Natural killer cell (primary cell): ENCODE measurements at regions not wholly inside any gene's neighbourhood (a gene's known extent, or its start where the extent isn't known, plus 50 kb on each side); places are given as distances from the start of the nearest gene placed in this dataset.

ENCODE experiments used
- ATAC-seq, 3 donors: fragments of 150-1000 bp in 2 of 3; fragments of 200-7000 bp in 1 of 3; cut with Tn5 transposase; 1 replicate in 1 of 3; 2 replicates in 2 of 3; pipeline ENCODE4 v1.10.0; 2021; ENCODE audit warnings: mild to moderate bottlenecking in 2 of 3, moderate library complexity in 2 of 3
- DNase-seq, 2 donors: peaks; one replicate each; pipeline versions ENCODE4 v3.0.0 to v3.0.0-alpha.2; 2013 to 2021; ENCODE audit warnings: mixed read lengths in 1 of 2
- H3K27ac ChIP-seq: one replicate; pipeline ENCODE4 v1.5.1; 2013; ENCODE audit warnings: mild to moderate bottlenecking, low read length
- H3K27me3 ChIP-seq: one replicate; pipeline ENCODE4 v1.6.1; 2013; ENCODE audit warnings: low read length; ENCODE audit not compliant: control insufficient read depth, insufficient read depth
- H3K36me3 ChIP-seq: one replicate; pipeline ENCODE4 v1.6.1; 2013; ENCODE audit warnings: low read length; ENCODE audit not compliant: control insufficient read depth, insufficient read depth
- H3K4me1 ChIP-seq: one replicate; pipeline ENCODE4 v1.6.1; 2013; ENCODE audit warnings: low read length; ENCODE audit not compliant: control insufficient read depth, insufficient read depth
- H3K4me3 ChIP-seq: one replicate; pipeline ENCODE4 v1.5.1; 2013; ENCODE audit warnings: low read length
- H3K9me3 ChIP-seq: one replicate; pipeline ENCODE4 v1.6.1; 2013; ENCODE audit warnings: low read length; ENCODE audit not compliant: control insufficient read depth, insufficient read depth
- H3K27ac Mint-ChIP-seq, 2 donors: one replicate each; pipeline ENCODE4 v1.8.0; 2022; ENCODE audit warnings: mild to moderate bottlenecking in 2 of 2, mixed read lengths in 2 of 2, moderate library complexity in 1 of 2
- H3K27me3 Mint-ChIP-seq, 2 donors: one replicate each; pipeline ENCODE4 v1.8.0; 2022; ENCODE audit warnings: low read depth in 2 of 2, mixed read lengths in 2 of 2
- H3K36me3 Mint-ChIP-seq: one replicate; pipeline ENCODE4 v1.8.0; 2022; ENCODE audit warnings: mixed read lengths
- H3K4me1 Mint-ChIP-seq, 2 donors: one replicate each; pipeline ENCODE4 v1.8.0; 2022; ENCODE audit warnings: mixed read lengths in 2 of 2
- H3K4me3 Mint-ChIP-seq: one replicate; pipeline ENCODE4 v1.8.0; 2022; ENCODE audit warnings: mild to moderate bottlenecking, moderate library complexity, mixed read lengths
- H3K9me3 Mint-ChIP-seq, 2 donors: one replicate each; pipeline ENCODE4 v1.8.0; 2022; ENCODE audit warnings: mixed read lengths in 2 of 2
- CTCF ChIP-seq: fragments of 200-600 bp; IDR thresholded peaks from one replicate; pipeline ENCODE4 v1.8.0; 2022; ENCODE audit warnings: antibody characterized with exemption
- WGBS: methylation state at CpG from one replicate; pipeline ENCODE4 v1.1.7; 2013; ENCODE audit warnings: missing lambda C conversion rate; ENCODE audit not compliant: insufficient coverage; 5-methylcytosine and 5-hydroxymethylcytosine counted together
- intact Hi-C: fragments of 100-400 bp; cut with micrococcal nuclease; formaldehyde crosslinking; loops from one replicate; pipeline ENCODE4 v1.14.2; 2022

- DNase-seq = no peak
- Mint-ChIP-seq H3K9me3 (peaks cover 14 to 20% of the 10 kb centered on the region in 2 donors), H3K36me3 (peaks cover 11% of the 10 kb centered on the region), H3K27me3 (no peaks in the 10 kb centered on the region), H3K27ac (no peak overlapping the region), H3K4me1 (no peaks in the 10 kb centered on the region), H3K4me3 (no peak overlapping the region)
- no peaks in the 10 kb centered on the region for H3K36me3 ChIP-seq
- no peaks in the 10 kb centered on the region for H3K27me3 ChIP-seq
- 64% methylated on average over 7 of the region's 7 CpGs for WGBS
- H3K9me3 ChIP-seq = peaks cover 9% of the 10 kb centered on the region
- H3K27ac ChIP-seq = no peak overlapping the region
- H3K4me1 ChIP-seq = no peaks in the 10 kb centered on the region
- intact Hi-C loops = no loop called here
- no peak for ATAC-seq
- no peak for TF ChIP-seq CTCF
- no peak overlapping the region for H3K4me3 ChIP-seq
These were observed 778.3 kb downstream of the KCNJ18 start for GRCh38 chr17:22470411-22471175.

GRCh38 chr17:22484826-22485225, 792.5 kb downstream of the KCNJ18 start:
- Histone ChIP-seq H3K27ac (no peak overlapping the region), H3K27me3 (no peaks in the 10 kb centered on the region), H3K4me1 (no peaks in the 10 kb centered on the region), H3K9me3 (peaks cover 40% of the 10 kb centered on the region), H3K36me3 (no peaks in the 10 kb centered on the region), H3K4me3 (no peak overlapping the region)
- Mint-ChIP-seq H3K27ac (no peak overlapping the region), H3K36me3 (peaks cover 20% of the 10 kb centered on the region), H3K27me3 (no peaks in the 10 kb centered on the region), H3K4me1 (no peaks in the 10 kb centered on the region), H3K9me3 (peaks cover 13 to 35% of the 10 kb centered on the region in 2 donors), H3K4me3 (no peak overlapping the region)
- ATAC-seq (no peak), DNase-seq (no peak)
- no peak for TF ChIP-seq CTCF
- intact Hi-C loops = no loop called here
- 74% methylated on average over 3 of the region's 3 CpGs for WGBS

DNA sequence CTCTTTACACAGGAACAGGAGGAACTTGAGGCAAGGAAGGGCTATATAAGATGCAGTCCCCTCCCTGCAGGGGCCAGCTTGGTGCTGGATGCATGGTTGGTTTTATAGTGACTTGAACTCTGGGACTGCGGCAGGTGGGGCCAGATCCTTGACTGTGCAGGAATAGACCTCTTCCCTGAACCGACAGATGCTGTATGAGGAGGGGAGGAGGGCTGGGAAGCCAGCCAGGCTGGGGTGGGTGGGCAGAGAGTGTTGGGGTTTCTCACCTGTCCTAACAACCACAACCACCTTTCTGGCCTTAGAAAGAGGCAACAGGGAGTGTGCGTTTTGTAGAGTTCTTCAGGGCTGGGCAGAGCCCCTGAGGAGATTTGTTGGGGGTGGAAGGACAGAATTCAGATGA, 798.1 kb downstream of the KCNJ18 start:
- DNase-seq (no peak), ATAC-seq (no peak)
- no peaks in the 10 kb centered on the region for H3K4me1 Mint-ChIP-seq
- Histone ChIP-seq H3K9me3 (peaks cover 47% of the 10 kb centered on the region), H3K4me3 (no peak overlapping the region), H3K4me1 (no peaks in the 10 kb centered on the region), H3K27me3 (no peaks in the 10 kb centered on the region), H3K36me3 (no peaks in the 10 kb centered on the region), H3K27ac (no peak overlapping the region)
- peaks cover 14 to 25% of the 10 kb centered on the region in 2 donors for H3K9me3 Mint-ChIP-seq
- peaks cover 11% of the 10 kb centered on the region for H3K36me3 Mint-ChIP-seq
- WGBS = 72% methylated on average over 3 of the region's 3 CpGs
- no peak overlapping the region for H3K27ac Mint-ChIP-seq
- H3K4me3 Mint-ChIP-seq = no peak overlapping the region
- intact Hi-C loops = no loop called here
- no peaks in the 10 kb centered on the region for H3K27me3 Mint-ChIP-seq
- no peak for TF ChIP-seq CTCF

DNA sequence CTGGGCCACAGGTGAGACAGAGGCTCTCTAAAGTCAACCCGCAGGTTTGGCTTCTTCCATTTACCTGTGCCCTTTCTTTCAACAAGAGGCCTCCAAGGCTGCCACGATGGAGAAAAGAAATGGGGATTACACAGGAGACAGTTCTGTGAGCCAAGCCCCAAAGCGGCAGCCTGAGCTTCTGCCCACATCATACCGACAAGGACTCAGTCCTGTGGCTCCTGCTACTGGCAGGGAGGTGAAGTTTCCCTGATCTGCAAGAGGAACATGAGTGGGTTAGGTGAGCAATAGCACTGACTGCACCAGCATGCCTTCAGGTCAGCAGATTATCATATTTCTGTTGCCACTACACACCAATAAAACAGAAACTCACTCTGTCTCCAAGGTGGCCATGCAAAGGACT, 800.0 kb downstream of the KCNJ18 start:
- Histone ChIP-seq H3K4me1 (no peaks in the 10 kb centered on the region), H3K9me3 (peaks cover 50% of the 10 kb centered on the region), H3K27ac (no peak overlapping the region), H3K27me3 (no peaks in the 10 kb centered on the region), H3K36me3 (no peaks in the 10 kb centered on the region), H3K4me3 (no peak overlapping the region)
- no peak overlapping the region for H3K4me3 Mint-ChIP-seq
- WGBS = 62% methylated on average over 4 of the region's 4 CpGs
- no peak for DNase-seq
- no peak for ATAC-seq
- no peak overlapping the region for H3K27ac Mint-ChIP-seq
- intact Hi-C loops = no loop called here
- peaks cover 15 to 21% of the 10 kb centered on the region in 2 donors for H3K9me3 Mint-ChIP-seq
- TF ChIP-seq CTCF = no peak
- H3K36me3 Mint-ChIP-seq = no peaks in the 10 kb centered on the region
- no peaks in the 10 kb centered on the region for H3K4me1 Mint-ChIP-seq
- H3K27me3 Mint-ChIP-seq = no peaks in the 10 kb centered on the region
